Natural killer cell (primary cell): ENCODE measurements at regions not wholly inside any gene's neighbourhood (a gene's known extent, or its start where the extent isn't known, plus 50 kb on each side); places are given as distances from the start of the nearest gene placed in this dataset.

Source experiments
- ATAC-seq, 3 donors: fragments of 150-1000 bp in 2 of 3; fragments of 200-7000 bp in 1 of 3; cut with Tn5 transposase; 1 replicate in 1 of 3; 2 replicates in 2 of 3; pipeline ENCODE4 v1.10.0; 2021; ENCODE audit warnings: mild to moderate bottlenecking in 2 of 3, moderate library complexity in 2 of 3
- DNase-seq, 2 donors: peaks; one replicate each; pipeline versions ENCODE4 v3.0.0 to v3.0.0-alpha.2; 2013 to 2021; ENCODE audit warnings: mixed read lengths in 1 of 2
- H3K27ac ChIP-seq: one replicate; pipeline ENCODE4 v1.5.1; 2013; ENCODE audit warnings: mild to moderate bottlenecking, low read length
- H3K27me3 ChIP-seq: one replicate; pipeline ENCODE4 v1.6.1; 2013; ENCODE audit warnings: low read length; ENCODE audit not compliant: control insufficient read depth, insufficient read depth
- H3K36me3 ChIP-seq: one replicate; pipeline ENCODE4 v1.6.1; 2013; ENCODE audit warnings: low read length; ENCODE audit not compliant: control insufficient read depth, insufficient read depth
- H3K4me1 ChIP-seq: one replicate; pipeline ENCODE4 v1.6.1; 2013; ENCODE audit warnings: low read length; ENCODE audit not compliant: control insufficient read depth, insufficient read depth
- H3K4me3 ChIP-seq: one replicate; pipeline ENCODE4 v1.5.1; 2013; ENCODE audit warnings: low read length
- H3K9me3 ChIP-seq: one replicate; pipeline ENCODE4 v1.6.1; 2013; ENCODE audit warnings: low read length; ENCODE audit not compliant: control insufficient read depth, insufficient read depth
- H3K27ac Mint-ChIP-seq, 2 donors: one replicate each; pipeline ENCODE4 v1.8.0; 2022; ENCODE audit warnings: mild to moderate bottlenecking in 2 of 2, mixed read lengths in 2 of 2, moderate library complexity in 1 of 2
- H3K27me3 Mint-ChIP-seq, 2 donors: one replicate each; pipeline ENCODE4 v1.8.0; 2022; ENCODE audit warnings: low read depth in 2 of 2, mixed read lengths in 2 of 2
- H3K36me3 Mint-ChIP-seq: one replicate; pipeline ENCODE4 v1.8.0; 2022; ENCODE audit warnings: mixed read lengths
- H3K4me1 Mint-ChIP-seq, 2 donors: one replicate each; pipeline ENCODE4 v1.8.0; 2022; ENCODE audit warnings: mixed read lengths in 2 of 2
- H3K4me3 Mint-ChIP-seq: one replicate; pipeline ENCODE4 v1.8.0; 2022; ENCODE audit warnings: mild to moderate bottlenecking, moderate library complexity, mixed read lengths
- H3K9me3 Mint-ChIP-seq, 2 donors: one replicate each; pipeline ENCODE4 v1.8.0; 2022; ENCODE audit warnings: mixed read lengths in 2 of 2
- CTCF ChIP-seq: fragments of 200-600 bp; IDR thresholded peaks from one replicate; pipeline ENCODE4 v1.8.0; 2022; ENCODE audit warnings: antibody characterized with exemption
- WGBS: methylation state at CpG from one replicate; pipeline ENCODE4 v1.1.7; 2013; ENCODE audit warnings: missing lambda C conversion rate; ENCODE audit not compliant: insufficient coverage; 5-methylcytosine and 5-hydroxymethylcytosine counted together
- intact Hi-C: fragments of 100-400 bp; cut with micrococcal nuclease; formaldehyde crosslinking; loops from one replicate; pipeline ENCODE4 v1.14.2; 2022

GRCh38 chr10:85421421-85421820 is 945.2 kb downstream of the GRID1 start:
- Histone ChIP-seq H3K27me3 (no peaks in the 10 kb centered on the region), H3K4me1 (no peaks in the 10 kb centered on the region), H3K9me3 (peaks cover 2% of the 10 kb centered on the region), H3K4me3 (no peak overlapping the region), H3K27ac (no peak overlapping the region), H3K36me3 (no peaks in the 10 kb centered on the region)
- H3K27ac Mint-ChIP-seq: no peak overlapping the region
- H3K4me3 Mint-ChIP-seq: no peak overlapping the region
- H3K36me3 Mint-ChIP-seq: no peaks in the 10 kb centered on the region
- no peak for TF ChIP-seq CTCF
- no peaks in the 10 kb centered on the region for H3K4me1 Mint-ChIP-seq
- ATAC-seq (no peak), DNase-seq (no peak)
- WGBS: 89% methylated on average over 9 of the region's 9 CpGs
- intact Hi-C loops: no loop called here
- peaks cover 2 to 5% of the 10 kb centered on the region in 2 donors for H3K9me3 Mint-ChIP-seq
- H3K27me3 Mint-ChIP-seq: no peaks in the 10 kb centered on the region

GRCh38 chr10:85429126-85429525 is 937.5 kb downstream of the GRID1 start:
- WGBS: 81% methylated on average over 3 of the region's 3 CpGs
- no peaks in the 10 kb centered on the region for H3K36me3 Mint-ChIP-seq
- Histone ChIP-seq H3K9me3 (no peaks in the 10 kb centered on the region), H3K27me3 (no peaks in the 10 kb centered on the region), H3K4me3 (no peak overlapping the region), H3K36me3 (no peaks in the 10 kb centered on the region), H3K4me1 (no peaks in the 10 kb centered on the region), H3K27ac (no peak overlapping the region)
- no peaks in the 10 kb centered on the region for H3K4me1 Mint-ChIP-seq
- H3K9me3 Mint-ChIP-seq: peaks cover 3 to 10% of the 10 kb centered on the region in 2 donors
- no peak overlapping the region for H3K27ac Mint-ChIP-seq
- no peaks in the 10 kb centered on the region for H3K27me3 Mint-ChIP-seq
- intact Hi-C loops: no loop called here
- TF ChIP-seq CTCF: no peak
- DNase-seq (no peak), ATAC-seq (no peak)
- no peak overlapping the region for H3K4me3 Mint-ChIP-seq

GRCh38 chr10:85430991-85431390 is 935.6 kb downstream of the GRID1 start:
- Mint-ChIP-seq H3K4me1 (no peaks in the 10 kb centered on the region), H3K27ac (no peak overlapping the region), H3K36me3 (no peaks in the 10 kb centered on the region), H3K27me3 (no peaks in the 10 kb centered on the region), H3K4me3 (no peak overlapping the region), H3K9me3 (peaks cover 3 to 5% of the 10 kb centered on the region in 2 donors)
- no peaks in the 10 kb centered on the region for H3K4me1 ChIP-seq
- no peaks in the 10 kb centered on the region for H3K9me3 ChIP-seq
- H3K27me3 ChIP-seq: no peaks in the 10 kb centered on the region
- H3K4me3 ChIP-seq: no peak overlapping the region
- no peak for DNase-seq
- no peak for TF ChIP-seq CTCF
- no peaks in the 10 kb centered on the region for H3K36me3 ChIP-seq
- ATAC-seq: no peak
- intact Hi-C loops: no loop called here
- no peak overlapping the region for H3K27ac ChIP-seq
- WGBS: 67% methylated on average over 2 of the region's 2 CpGs

GRCh38 chr10:85433248-85433647 is 933.3 kb downstream of the GRID1 start:
- 92% methylated on average over 6 of the region's 7 CpGs for WGBS
- no peaks in the 10 kb centered on the region for H3K4me1 Mint-ChIP-seq

More at GRCh38 chr10:85433248-85433647, 933.3 kb downstream of the GRID1 start:
- H3K36me3 Mint-ChIP-seq: no peaks in the 10 kb centered on the region
- ATAC-seq (no peak), DNase-seq (no peak)
- Histone ChIP-seq H3K36me3 (no peaks in the 10 kb centered on the region), H3K4me1 (no peaks in the 10 kb centered on the region), H3K27me3 (no peaks in the 10 kb centered on the region), H3K4me3 (no peak overlapping the region), H3K27ac (no peak overlapping the region), H3K9me3 (no peaks in the 10 kb centered on the region)
- H3K27me3 Mint-ChIP-seq: no peaks in the 10 kb centered on the region
- no peak overlapping the region for H3K27ac Mint-ChIP-seq
- intact Hi-C loops: no loop called here
- H3K9me3 Mint-ChIP-seq: peaks cover 3 to 5% of the 10 kb centered on the region in 2 donors
- TF ChIP-seq CTCF: no peak
- no peak overlapping the region for H3K4me3 Mint-ChIP-seq
